ENCODE measurements at regions not wholly inside any gene's neighbourhood (a gene's known extent, or its start where the extent isn't known, plus 50 kb on each side); places are given as distances from the start of the nearest gene placed in this dataset.

DNA sequence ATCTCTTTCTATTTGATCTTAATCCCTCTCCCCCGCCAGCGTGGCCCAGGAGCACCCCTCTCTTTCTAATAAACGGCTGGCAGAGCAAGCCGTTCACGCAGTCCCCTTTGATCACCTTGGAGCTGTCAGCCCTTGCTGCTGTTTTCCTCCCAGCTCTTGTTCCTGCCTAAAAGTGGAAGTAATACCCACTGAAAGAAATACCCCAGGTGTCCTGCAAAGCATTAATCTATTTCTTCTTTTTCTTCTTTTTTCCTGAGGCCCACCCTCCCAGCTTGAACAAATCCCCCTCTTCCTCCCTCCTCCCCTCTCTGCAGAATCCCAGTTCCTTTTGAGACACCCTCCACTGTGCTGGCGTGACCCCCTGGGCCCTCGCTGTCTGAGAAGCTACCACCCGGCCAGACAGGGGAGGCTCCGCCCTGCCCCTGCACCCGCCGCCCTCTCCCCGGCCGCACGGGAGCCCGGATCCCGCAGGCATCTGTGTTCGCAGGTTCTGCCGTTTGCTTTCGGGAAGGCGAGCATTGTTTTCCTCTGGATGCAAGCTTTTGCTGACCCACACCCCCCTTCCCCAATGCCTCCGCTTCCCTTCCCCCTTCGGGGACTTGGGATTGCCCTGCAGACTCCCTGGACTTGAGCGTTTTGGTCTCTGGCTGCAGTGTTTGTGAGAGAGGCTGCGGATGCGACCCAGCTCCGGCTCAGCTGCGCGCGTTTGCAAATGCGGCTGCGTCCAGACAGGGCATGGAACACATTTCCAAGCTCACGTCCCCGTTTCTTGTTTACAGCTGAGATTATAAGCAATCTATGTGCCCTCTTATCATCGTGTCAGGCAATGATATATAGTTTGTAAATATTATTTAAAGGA lies 631.5 kb downstream of the NYAP2 start:
- ATAC-seq (replicated peaks in 6 of 8), result peak; percentile 90 to 97 (median 92)
- H3K27ac ChIP-seq, result peak overlapping the region; percentile 92 to 97
- H3K4me3 ChIP-seq, result peak overlapping the region; percentile 41 to 56 (median 46)
- peaks cover 12 to 14% of the 10 kb centered on the region in 2 donors for H3K4me1 ChIP-seq (replicated peaks in 1 of 2)
- WGBS, 10 experiments, result 0 to 54% (median 0%) methylated on average over 1 to 11 of the region's 34 CpGs; no CpG with 5 or more reads in 4 of the 10 experiments
- in situ Hi-C loops (cut with MboI; ENCODE audit: low pct_unique_long_range_greater_than_20kb in 2 of 9, low sequenced_read_pairs in 9 of 9, unreplicated experiment in 9 of 9), result loop anchor here in 2 of 9 experiments (25.0 kb wide), 2 partner anchors 756 to 956 kb away; partner anchors contain the start of gene IRS1 (in 1 of the 2)

DNA sequence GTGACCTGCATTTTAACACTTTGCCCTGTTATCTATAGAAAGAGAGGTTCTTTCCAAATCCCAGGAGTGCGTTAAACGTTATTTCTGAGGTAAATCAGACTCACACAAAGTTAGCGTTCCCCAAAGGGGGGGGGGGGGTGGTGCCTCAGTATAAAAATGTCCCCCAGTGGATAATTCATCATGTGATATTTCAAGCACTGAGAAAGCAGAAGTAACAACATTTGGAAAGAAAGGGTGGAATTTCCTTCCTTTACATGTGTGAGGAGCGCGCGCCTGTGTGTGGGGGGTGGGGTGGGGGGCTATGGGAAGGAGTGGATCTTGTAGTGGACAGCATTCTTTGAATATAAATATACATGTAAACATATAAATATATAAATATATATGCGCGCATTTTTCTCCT lies 630.9 kb downstream of the NYAP2 start:
- 0 to 100% (median 54%) methylated on average over 1 to 2 of the region's 8 CpGs; no CpG with 5 or more reads in 6 of the 10 experiments for WGBS, 10 experiments
- no peak for ATAC-seq (replicated peaks in 6 of 8)
- Histone ChIP-seq H3K4me1 (replicated peaks in 1 of 2) (peaks cover 12 to 14% of the 10 kb centered on the region in 2 donors), H3K27ac (peak overlapping the region; percentile 92 to 97), H3K4me3 (peak overlapping the region; percentile 41 to 56 (median 46))
- in situ Hi-C loops (cut with MboI; ENCODE audit: low pct_unique_long_range_greater_than_20kb in 2 of 9, low sequenced_read_pairs in 9 of 9, unreplicated experiment in 9 of 9), result loop anchor here in 2 of 9 experiments (25.0 kb wide), 2 partner anchors 757 to 957 kb away; partner anchors contain the start of gene IRS1 (in 1 of the 2)

GRCh38 chr2:226023946-226024345 lies 624.4 kb downstream of the NYAP2 start:
- ATAC-seq (replicated peaks in 6 of 8), result no peak
- no peak overlapping the region for H3K4me3 ChIP-seq
- H3K27ac ChIP-seq, result no peak overlapping the region
- H3K4me1 ChIP-seq (replicated peaks in 1 of 2), result no peaks in the 10 kb centered on the region
- in situ Hi-C loops (cut with MboI; ENCODE audit: low pct_unique_long_range_greater_than_20kb in 2 of 9, low sequenced_read_pairs in 9 of 9, unreplicated experiment in 9 of 9), result no loop called here

GRCh38 chr2:226023383-226023782 lies 623.9 kb downstream of the NYAP2 start:
- Histone ChIP-seq H3K4me3 (no peak overlapping the region), H3K4me1 (replicated peaks in 1 of 2) (no peaks in the 10 kb centered on the region), H3K27ac (no peak overlapping the region)
- ATAC-seq (replicated peaks in 6 of 8), result no peak
- in situ Hi-C loops (cut with MboI; ENCODE audit: low pct_unique_long_range_greater_than_20kb in 2 of 9, low sequenced_read_pairs in 9 of 9, unreplicated experiment in 9 of 9), result no loop called here
- WGBS, 10 experiments, result 17 to 100% (median 61%) methylated on average over 1 to 5 of the region's 5 CpGs; no CpG with 5 or more reads in 2 of the 10 experiments

GRCh38 chr2:226020956-226021355 lies 621.4 kb downstream of the NYAP2 start:
- H3K4me1 ChIP-seq (replicated peaks in 1 of 2), result no peaks in the 10 kb centered on the region
- no peak overlapping the region for H3K27ac ChIP-seq
- in situ Hi-C loops (cut with MboI; ENCODE audit: low pct_unique_long_range_greater_than_20kb in 2 of 9, low sequenced_read_pairs in 9 of 9, unreplicated experiment in 9 of 9), result no loop called here
- ATAC-seq (replicated peaks in 6 of 8), result no peak
- 80 to 100% (median 100%) methylated on average over 1 of the region's 1 CpG; no CpG with 5 or more reads in 5 of the 10 experiments for WGBS, 10 experiments
- no peak overlapping the region for H3K4me3 ChIP-seq

DNA sequence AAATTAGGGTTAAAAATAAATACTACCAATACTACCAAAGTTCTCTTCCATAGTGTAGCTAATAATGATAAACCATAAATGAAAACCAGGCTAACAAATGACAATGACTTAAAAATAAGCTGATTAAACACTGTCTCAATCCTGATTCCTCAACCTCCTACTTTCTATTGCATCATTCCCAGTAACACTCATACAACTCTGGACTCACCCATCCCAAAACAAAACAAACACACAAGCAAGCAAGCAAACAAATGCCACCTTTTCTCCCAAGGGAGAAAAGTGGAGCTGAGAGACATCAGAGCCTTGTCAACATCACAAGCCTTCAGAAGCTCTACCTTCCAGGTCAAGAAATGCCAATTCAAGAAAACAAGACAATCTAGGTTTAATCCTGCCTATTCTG lies 620.7 kb downstream of the NYAP2 start:
- in situ Hi-C loops (cut with MboI; ENCODE audit: low pct_unique_long_range_greater_than_20kb in 2 of 9, low sequenced_read_pairs in 9 of 9, unreplicated experiment in 9 of 9), result no loop called here
- no peak overlapping the region for H3K4me3 ChIP-seq
- no peak for ATAC-seq (replicated peaks in 6 of 8)

DNA sequence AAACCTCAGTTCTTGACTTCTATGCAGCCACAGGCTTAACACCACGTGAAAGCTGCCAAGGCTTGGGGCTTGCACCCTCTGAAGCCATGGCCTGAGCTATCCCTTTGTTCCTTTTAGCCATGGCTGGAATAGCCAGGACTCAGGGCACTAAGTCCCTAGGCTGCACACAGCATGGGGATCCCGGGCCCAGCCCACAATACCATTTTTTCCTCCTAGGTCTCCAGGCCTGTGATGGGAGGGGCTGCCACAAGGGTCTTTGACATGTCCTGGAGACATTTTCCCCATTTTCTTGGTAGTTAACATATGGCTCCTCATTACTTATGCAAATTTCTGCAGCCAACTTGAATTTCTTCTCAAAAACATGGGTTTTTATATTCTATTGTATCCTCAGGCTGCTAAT lies 619.1 kb downstream of the NYAP2 start:
- no peaks in the 10 kb centered on the region for H3K4me1 ChIP-seq (replicated peaks in 1 of 2)
- no peak overlapping the region for H3K27ac ChIP-seq
- in situ Hi-C loops (cut with MboI; ENCODE audit: low pct_unique_long_range_greater_than_20kb in 2 of 9, low sequenced_read_pairs in 9 of 9, unreplicated experiment in 9 of 9), result no loop called here
- 38 to 100% (median 82%) methylated on average over 1 to 2 of the region's 2 CpGs; no CpG with 5 or more reads in 6 of the 10 experiments for WGBS, 10 experiments
- no peak for ATAC-seq (replicated peaks in 6 of 8)
- no peak overlapping the region for H3K4me3 ChIP-seq

More for the DNA sequence above, 620.7 kb downstream of the NYAP2 start:
- Histone ChIP-seq H3K4me1 (replicated peaks in 1 of 2) (no peaks in the 10 kb centered on the region), H3K27ac (no peak overlapping the region)

DNA sequence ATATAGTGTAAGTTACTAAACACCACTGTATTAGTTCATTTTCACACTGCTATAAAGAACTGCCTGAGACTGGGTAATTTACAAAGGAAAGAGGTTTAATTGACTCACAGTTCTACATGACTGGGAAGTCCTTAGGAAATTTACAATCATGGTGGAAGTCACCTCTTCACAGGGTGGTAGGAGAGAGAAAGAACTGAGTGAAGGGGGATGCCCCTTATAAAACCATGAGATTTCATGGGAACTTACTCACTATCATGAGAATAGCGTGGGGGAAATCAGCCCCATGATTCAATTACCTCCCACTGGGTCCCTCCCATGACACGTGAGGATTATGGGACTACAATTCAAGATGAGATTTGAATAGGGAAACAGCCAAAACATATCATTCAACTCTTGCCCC lies 618.0 kb downstream of the NYAP2 start:
- no peak overlapping the region for H3K27ac ChIP-seq
- WGBS, 10 experiments, result 37 to 100% (median 92%) methylated on average over 1 to 2 of the region's 2 CpGs; no CpG with 5 or more reads in 4 of the 10 experiments
- in situ Hi-C loops (cut with MboI; ENCODE audit: low pct_unique_long_range_greater_than_20kb in 2 of 9, low sequenced_read_pairs in 9 of 9, unreplicated experiment in 9 of 9), result no loop called here
- no peaks in the 10 kb centered on the region for H3K4me1 ChIP-seq (replicated peaks in 1 of 2)
- H3K4me3 ChIP-seq, result no peak overlapping the region
- ATAC-seq (replicated peaks in 6 of 8), result no peak

DNA sequence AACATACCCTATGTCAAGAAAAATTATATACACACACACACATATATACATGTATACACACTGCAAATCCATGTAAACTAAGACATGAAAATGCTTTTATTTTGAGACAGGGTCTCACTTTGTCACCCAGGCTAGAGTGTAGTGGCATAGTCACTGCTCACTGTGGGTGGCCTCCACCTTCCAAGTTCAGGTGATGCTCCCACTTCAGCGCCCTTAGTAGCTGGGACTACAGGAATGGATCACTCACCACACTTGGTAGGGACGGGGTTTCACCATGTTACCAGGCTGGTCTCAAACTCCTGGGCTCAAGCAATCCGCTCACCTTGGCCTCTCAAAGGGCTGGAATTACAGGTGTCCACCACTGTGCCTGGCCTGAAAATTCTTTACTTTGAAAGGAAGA lies 617.6 kb downstream of the NYAP2 start:
- ATAC-seq (replicated peaks in 6 of 8), result no peak
- Histone ChIP-seq H3K27ac (no peak overlapping the region), H3K4me3 (no peak overlapping the region), H3K4me1 (replicated peaks in 1 of 2) (peaks cover 0 to under 1% of the 10 kb centered on the region in 2 donors)
- WGBS, 10 experiments, result 50 to 100% (median 87%) methylated on average over 1 to 3 of the region's 3 CpGs; no CpG with 5 or more reads in 4 of the 10 experiments
- in situ Hi-C loops (cut with MboI; ENCODE audit: low pct_unique_long_range_greater_than_20kb in 2 of 9, low sequenced_read_pairs in 9 of 9, unreplicated experiment in 9 of 9), result no loop called here

GRCh38 chr2:226011716-226012450 lies 612.4 kb downstream of the NYAP2 start:
- 13 to 100% (median 73%) methylated on average over 1 to 10 of the region's 10 CpGs; no CpG with 5 or more reads in 1 of the 10 experiments for WGBS, 10 experiments
- no peak overlapping the region for H3K4me3 ChIP-seq
- no peak overlapping the region for H3K27ac ChIP-seq
- peaks cover 0 to 3% of the 10 kb centered on the region in 2 donors for H3K4me1 ChIP-seq (replicated peaks in 1 of 2)
- ATAC-seq (replicated peaks in 6 of 8), result no peak
- in situ Hi-C loops (cut with MboI; ENCODE audit: low pct_unique_long_range_greater_than_20kb in 2 of 9, low sequenced_read_pairs in 9 of 9, unreplicated experiment in 9 of 9), result no loop called here

GRCh38 chr2:226002438-226002837 lies 602.9 kb downstream of the NYAP2 start:
- in situ Hi-C loops (cut with MboI; ENCODE audit: low pct_unique_long_range_greater_than_20kb in 2 of 9, low sequenced_read_pairs in 9 of 9, unreplicated experiment in 9 of 9), result no loop called here
- H3K4me3 ChIP-seq, result no peak overlapping the region
- ATAC-seq (replicated peaks in 6 of 8), result peak in 4 of 8 experiments; percentile 30 to 99 (median 53)
- no peak overlapping the region for H3K27ac ChIP-seq
- H3K4me1 ChIP-seq (replicated peaks in 1 of 2), result no peaks in the 10 kb centered on the region
- 13 to 100% (median 82%) methylated on average over 1 to 2 of the region's 2 CpGs; no CpG with 5 or more reads in 2 of the 10 experiments for WGBS, 10 experiments

- ATAC-seq (replicated peaks in 6 of 8), result no peak
- no peak overlapping the region for H3K27ac ChIP-seq
- 0 to 100% (median 83%) methylated on average over 1 of the region's 1 CpG; no CpG with 5 or more reads in 3 of the 10 experiments for WGBS, 10 experiments
- H3K4me1 ChIP-seq (replicated peaks in 1 of 2), result no peaks in the 10 kb centered on the region
- in situ Hi-C loops (cut with MboI; ENCODE audit: low pct_unique_long_range_greater_than_20kb in 2 of 9, low sequenced_read_pairs in 9 of 9, unreplicated experiment in 9 of 9), result no loop called here
- H3K4me3 ChIP-seq, result no peak overlapping the region
Observed at GRCh38 chr2:226001716-226002115, 602.2 kb downstream of the NYAP2 start.

DNA sequence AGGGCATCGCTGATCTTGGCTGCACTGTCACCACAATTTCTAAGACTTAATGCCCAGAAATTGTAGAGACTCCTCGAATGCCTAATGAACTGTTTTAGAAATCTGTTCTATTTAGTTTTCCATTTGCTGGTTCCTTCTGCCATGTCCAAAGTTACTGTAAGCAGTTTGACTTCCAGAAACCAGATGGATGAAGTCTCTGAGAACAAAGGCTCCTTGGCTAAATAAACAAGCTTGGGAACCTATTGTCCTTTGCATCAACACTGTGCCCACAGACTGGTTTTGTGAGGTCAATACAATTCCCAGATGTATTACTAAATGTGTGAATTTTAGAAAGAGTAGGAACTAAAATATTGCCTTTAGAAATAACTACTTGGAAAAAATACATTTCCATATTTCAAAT lies 600.2 kb downstream of the NYAP2 start:
- in situ Hi-C loops (cut with MboI; ENCODE audit: low pct_unique_long_range_greater_than_20kb in 2 of 9, low sequenced_read_pairs in 9 of 9, unreplicated experiment in 9 of 9), result no loop called here

More for the DNA sequence above, 600.2 kb downstream of the NYAP2 start:
- Histone ChIP-seq H3K27ac (no peak overlapping the region), H3K4me3 (no peak overlapping the region), H3K4me1 (replicated peaks in 1 of 2) (no peaks in the 10 kb centered on the region)
- 13 to 100% (median 77%) methylated on average over 1 to 2 of the region's 2 CpGs for WGBS, 10 experiments
- peak in 1 of 8 experiments; percentile 14 for ATAC-seq (replicated peaks in 6 of 8)
